GM12878 (cell line): ENCODE measurements at regions not wholly inside any gene's neighbourhood (a gene's known extent, or its start where the extent isn't known, plus 50 kb on each side); places are given as distances from the start of the nearest gene placed in this dataset.

Source experiments
- ATAC-seq: fragments of 200-7000 bp; cut with Tn5 transposase; 3 replicates; pipeline ENCODE4 v1.9.1; 2020; ENCODE audit warnings: mild to moderate bottlenecking, moderate library complexity
- BruUV-seq: library from RNA; stranded (reverse); fragments of 400-500 nt; replicated peaks from 2 replicates; lab custom pipeline; 2021; lab: Mats Ljungman, UMichigan
- CTCF ChIA-PET: fragments of 300-600 bp; sonication (Branson Sonifier 250); formaldehyde crosslinking; extraction: SDS; loops from one replicate; lab custom pipeline; 2021; ENCODE audit warnings: inconsistent platforms; lab: Yijun Ruan, JAX
- POLR2A ChIA-PET: fragments of 350-600 bp; formaldehyde crosslinking; extraction: SDS; loops from one replicate; lab custom pipeline; 2021; ENCODE audit warnings: inconsistent platforms; lab: Charles Lee
- RAD21 ChIA-PET: fragments of 300-600 bp; sonication (Branson Sonifier 250); formaldehyde crosslinking; loops from one replicate; lab custom pipeline; 2023; ENCODE audit warnings: antibody characterized with exemption; ENCODE audit not compliant: unreplicated experiment; lab: Charles Lee
- SMC1A ChIA-PET: fragments of 300-600 bp; sonication (Branson Sonifier 250); formaldehyde crosslinking; loops from one replicate; lab custom pipeline; 2023; ENCODE audit not compliant: unreplicated experiment, uncharacterized antibody; lab: Charles Lee
- DNase-seq: peaks from one replicate; pipeline ENCODE4 v3.0.0-alpha.2; 2011; ENCODE audit warnings: low read depth, low spot score
- FAIRE-seq: peaks from 3 replicates; lab custom pipeline; 2011; peaks lifted over from hg19 to GRCh38; lab: Jason Lieb, UNC
- H2AFZ ChIP-seq: 2 replicates; pipeline ENCODE4 v1.6.0; 2011; ENCODE audit warnings: low read depth, low read length, control low read depth; ENCODE audit not compliant: control insufficient read depth
- H3K27ac ChIP-seq: 2 replicates; pipeline ENCODE4 v1.5.1; 2011; ENCODE audit warnings: control low read depth; ENCODE audit not compliant: control insufficient read depth, insufficient read depth
- H3K27me3 ChIP-seq, 2 experiments: replicated peaks in 1 of 2; 2 replicates each; pipeline versions ENCODE4 v1.6.0 to v1.6.1; 2011; ENCODE audit warnings: low read length in 1 of 2; ENCODE audit not compliant: control insufficient read depth in 2 of 2, insufficient read depth in 2 of 2
- H3K36me3 ChIP-seq, 2 experiments: 2 replicates each; pipeline ENCODE4 v1.5.1; 2011; ENCODE audit warnings: low read length in 1 of 2; ENCODE audit not compliant: control insufficient read depth in 2 of 2, insufficient read depth in 2 of 2
- H3K4me1 ChIP-seq: 2 replicates; pipeline ENCODE4 v1.6.1; 2011; ENCODE audit warnings: mild to moderate bottlenecking, low read length, moderate library complexity, mixed read lengths; ENCODE audit not compliant: control insufficient read depth, insufficient read depth
- H3K4me2 ChIP-seq: 2 replicates; pipeline ENCODE4 v1.6.0; 2011; ENCODE audit warnings: control low read depth; ENCODE audit not compliant: control insufficient read depth, insufficient read depth
- H3K4me3 ChIP-seq: fragments of 200-600 bp; sonication (generic); 2 replicates; pipeline ENCODE4 v1.5.1; 2016
- H3K79me2 ChIP-seq: 2 replicates; pipeline ENCODE4 v1.6.0; 2011; ENCODE audit warnings: low read length; ENCODE audit not compliant: control insufficient read depth, insufficient read depth
- H3K9ac ChIP-seq: 2 replicates; pipeline ENCODE4 v1.8.0; 2011; ENCODE audit warnings: low read length, control low read depth, mixed read lengths; ENCODE audit not compliant: control insufficient read depth, insufficient read depth
- H3K9me3 ChIP-seq: replicated peaks from 3 replicates; pipeline ENCODE4 v1.5.1; 2011; ENCODE audit warnings: mild to moderate bottlenecking, low read length; ENCODE audit not compliant: control insufficient read depth, insufficient read depth
- H4K20me1 ChIP-seq: 2 replicates; pipeline ENCODE4 v1.6.0; 2011; ENCODE audit not compliant: control insufficient read depth, insufficient read depth
- ASH2L ChIP-seq: fragments of 300-600, 200-600 bp; sonication (generic); IDR thresholded peaks from 2 replicates; pipeline ENCODE4 v1.6.1; 2017; ENCODE audit warnings: low read depth, mild to moderate bottlenecking, borderline replicate concordance
- CHD2 ChIP-seq: IDR thresholded peaks from 2 replicates; pipeline ENCODE4 v1.6.1; 2011; ENCODE audit warnings: low read depth, low read length, improper control_type of control experiment, borderline replicate concordance
- CHD4 ChIP-seq: fragments of 200-600 bp; sonication (generic); IDR thresholded peaks from 2 replicates; pipeline ENCODE4 v1.6.1; 2016; ENCODE audit warnings: mild to moderate bottlenecking
- EGR1 ChIP-seq, 2 experiments: IDR thresholded peaks; 1 replicate in 1 of 2; 2 replicates in 1 of 2; pipeline ENCODE4 v1.6.1; 2011 to 2012; ENCODE audit warnings: low read depth in 2 of 2, low read length in 2 of 2, borderline replicate concordance in 1 of 2, mild to moderate bottlenecking in 1 of 2, moderate library complexity in 1 of 2
- IKZF2 ChIP-seq, 2 experiments: fragments of 450-650 bp; IDR thresholded peaks; 2 replicates each; pipeline ENCODE4 v1.6.1; 2017; ENCODE audit warnings: mild to moderate bottlenecking in 2 of 2, moderate library complexity in 2 of 2
- JUNB ChIP-seq: IDR thresholded peaks from 2 replicates; pipeline ENCODE4 v1.6.1; 2016; ENCODE audit warnings: antibody characterized with exemption, mild to moderate bottlenecking
- KLF5 ChIP-seq: fragments of 450-650 bp; IDR thresholded peaks from 2 replicates; pipeline ENCODE4 v1.6.1; 2014; ENCODE audit warnings: mild to moderate bottlenecking; ENCODE audit not compliant: partially characterized antibody
- NFIC ChIP-seq: IDR thresholded peaks from 2 replicates; pipeline ENCODE4 v1.6.1; 2012; ENCODE audit warnings: low read depth, mild to moderate bottlenecking, inconsistent platforms, low read length, moderate library complexity
- NR2C1 ChIP-seq: fragments of 450-650 bp; IDR thresholded peaks from 2 replicates; pipeline ENCODE4 v1.6.1; 2017; ENCODE audit warnings: antibody characterized with exemption, mild to moderate bottlenecking, moderate library complexity
- RB1 ChIP-seq: fragments of 450-650 bp; formaldehyde crosslinking; IDR thresholded peaks from 2 replicates; pipeline ENCODE4 v1.6.1; 2017; ENCODE audit warnings: mild to moderate bottlenecking, borderline replicate concordance
- SMAD5 ChIP-seq: IDR thresholded peaks from 2 replicates; pipeline ENCODE4 v1.6.1; 2016; ENCODE audit warnings: antibody characterized with exemption, low read depth
- SMC3 ChIP-seq: IDR thresholded peaks from 2 replicates; pipeline ENCODE4 v1.6.1; 2011; ENCODE audit warnings: low read length, improper control_type of control experiment, borderline replicate concordance
- TAF1 ChIP-seq: IDR thresholded peaks from 2 replicates; pipeline ENCODE4 v1.6.1; 2011; ENCODE audit warnings: mild to moderate bottlenecking, low read depth, low read length, borderline replicate concordance
- ZNF24 ChIP-seq: fragments of 450-650 bp; IDR thresholded peaks from 2 replicates; pipeline ENCODE4 v1.6.1; 2017; ENCODE audit warnings: antibody characterized with exemption, mild to moderate bottlenecking
- WGBS: methylation state at CpG from one replicate; pipeline ENCODE4 v1.1.6; 2016; ENCODE audit warnings: low lambda C conversion rate; ENCODE audit not compliant: insufficient replicate concordance, insufficient coverage; ENCODE audit errors: missing lambda C conversion rate; 5-methylcytosine and 5-hydroxymethylcytosine counted together
- in situ Hi-C: fragments of 300-500 bp; cut with MboI; formaldehyde crosslinking; loops from 9 replicates; pipeline ENCODE4 v1.14.3; 2018; ENCODE audit warnings: mixed read lengths
- intact Hi-C: fragments of 100-400 bp; cut with micrococcal nuclease; formaldehyde crosslinking; loops from one replicate; pipeline ENCODE4 v1.14.2; 2022; ENCODE audit not compliant: unreplicated experiment
- TF ChIP-seq, protein P1 (sequence below): IDR thresholded peaks from 2 replicates; pipeline ENCODE4 v1.6.1; 2012; ENCODE audit warnings: mild to moderate bottlenecking, low read depth, low read length
- TF ChIP-seq, protein P2 (sequence below): fragments of 450-650 bp; formaldehyde crosslinking; IDR thresholded peaks from 2 replicates; pipeline ENCODE4 v1.4.0; 2022; ENCODE audit warnings: mild to moderate bottlenecking, moderate library complexity
- TF ChIP-seq, protein P3 (sequence below): IDR thresholded peaks from 2 replicates; pipeline ENCODE4 v1.6.1; 2011; ENCODE audit warnings: low read depth, low read length, improper control_type of control experiment, borderline replicate concordance

DNA sequence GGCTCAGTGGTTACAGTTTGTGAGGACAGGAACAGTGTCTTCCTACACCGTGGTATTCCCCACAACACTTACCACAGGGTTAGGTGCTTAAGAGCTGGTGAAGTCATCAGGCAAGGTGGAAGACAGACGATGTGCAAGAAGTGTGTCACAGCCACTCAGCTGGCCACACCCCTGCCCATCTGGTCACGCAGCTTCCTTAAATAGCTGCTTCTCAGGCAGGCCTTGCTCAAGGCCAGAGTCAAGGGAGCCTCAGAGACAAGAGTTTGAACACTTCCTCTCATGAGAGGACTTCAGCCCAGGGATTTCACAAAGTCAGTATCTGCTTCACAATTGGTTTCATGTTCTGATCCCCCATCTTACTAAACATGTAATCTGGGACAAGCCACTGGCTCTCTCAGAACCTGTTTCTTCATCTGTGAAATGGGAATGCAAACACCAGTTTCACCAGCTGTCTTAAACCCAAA lies 80.3 kb upstream of the FRY start:
- H4K20me1 ChIP-seq = no peaks in the 10 kb centered on the region
- H3K4me1 ChIP-seq = peaks cover 22% of the 10 kb centered on the region
- SMC1A ChIA-PET = interaction anchor here (1.0 to 8.6 kb wide), 7 partner anchors 14 to 41 kb away, joined by 3 to 89 read pairs (median 8); no protein-coding TSS in a partner anchor
- CTCF ChIA-PET = interaction anchor here (0.5 to 1.5 kb wide), 5 partner anchors 11 to 73 kb away, joined by 3 to 5 read pairs (median 4); no protein-coding TSS in a partner anchor
- peak overlapping the region; percentile 12 for H3K4me2 ChIP-seq
- in situ Hi-C loops = no loop called here
- peak; percentile 89 for DNase-seq
- peak overlapping the region; percentile 7; the same call in 1 of the 2 replicates for H3K9ac ChIP-seq
- whole genome bisulfite sequencing = 3% methylated on average over 3 of the region's 3 CpGs
- intact Hi-C loops = no loop called here
- FAIRE-seq = peak; percentile 84
- peak overlapping the region; percentile 75 for H2AFZ ChIP-seq
- no peak overlapping the region; the same call in 1 of the 2 replicates for H3K4me3 ChIP-seq
- ATAC-seq = peak; percentile 96
- no peaks in the 10 kb centered on the region for H3K27me3 ChIP-seq
- no peaks in the 10 kb centered on the region for H3K79me2 ChIP-seq
- H3K9me3 ChIP-seq = no peaks in the 10 kb centered on the region; the same call in 2 of the 3 replicates
- POLR2A ChIA-PET = interaction anchor here (1.0 to 3.5 kb wide), 6 partner anchors 13 to 790 kb away, joined by 3 to 24 read pairs (median 4); no protein-coding TSS in a partner anchor
- no TSS peak for BruUV-seq
- no peaks in the 10 kb centered on the region for H3K36me3 ChIP-seq
- RAD21 ChIA-PET = interaction anchor here (0.7 to 3.7 kb wide), 11 partner anchors 9 to 71 kb away, joined by 3 to 27 read pairs (median 4); no protein-coding TSS in a partner anchor
- peak overlapping the region; percentile 63 for H3K27ac ChIP-seq
- no peak for TF ChIP-seq CHD4
- TF ChIP-seq NFIC = peak; percentile 78; the same call in 1 of the 2 replicates
- peak; percentile 60 for TF ChIP-seq ZNF24
- TF ChIP-seq CHD2 = peak; percentile 63; the same call in 1 of the 2 replicates
- TF ChIP-seq IKZF2 (IDR thresholded peaks at IDR 0.05) = peak; percentile 90 to 91
- no peak for TF ChIP-seq RB1
- TF ChIP-seq TAF1 = peak; percentile 65; the same call in 1 of the 2 replicates
- no peak for TF ChIP-seq SMAD5
- no peak; the same call in 1 of the 2 replicates for TF ChIP-seq JUNB
- no peak for TF ChIP-seq EGR1 (IDR thresholded peaks at IDR 0.05; ENCODE audit: borderline replicate concordance in 1 of 2, low read depth in 2 of 2, low read length in 2 of 2)
- TF ChIP-seq NR2C1 = no peak
- peak; percentile 37 for TF ChIP-seq KLF5
- TF ChIP-seq, protein P1, sequence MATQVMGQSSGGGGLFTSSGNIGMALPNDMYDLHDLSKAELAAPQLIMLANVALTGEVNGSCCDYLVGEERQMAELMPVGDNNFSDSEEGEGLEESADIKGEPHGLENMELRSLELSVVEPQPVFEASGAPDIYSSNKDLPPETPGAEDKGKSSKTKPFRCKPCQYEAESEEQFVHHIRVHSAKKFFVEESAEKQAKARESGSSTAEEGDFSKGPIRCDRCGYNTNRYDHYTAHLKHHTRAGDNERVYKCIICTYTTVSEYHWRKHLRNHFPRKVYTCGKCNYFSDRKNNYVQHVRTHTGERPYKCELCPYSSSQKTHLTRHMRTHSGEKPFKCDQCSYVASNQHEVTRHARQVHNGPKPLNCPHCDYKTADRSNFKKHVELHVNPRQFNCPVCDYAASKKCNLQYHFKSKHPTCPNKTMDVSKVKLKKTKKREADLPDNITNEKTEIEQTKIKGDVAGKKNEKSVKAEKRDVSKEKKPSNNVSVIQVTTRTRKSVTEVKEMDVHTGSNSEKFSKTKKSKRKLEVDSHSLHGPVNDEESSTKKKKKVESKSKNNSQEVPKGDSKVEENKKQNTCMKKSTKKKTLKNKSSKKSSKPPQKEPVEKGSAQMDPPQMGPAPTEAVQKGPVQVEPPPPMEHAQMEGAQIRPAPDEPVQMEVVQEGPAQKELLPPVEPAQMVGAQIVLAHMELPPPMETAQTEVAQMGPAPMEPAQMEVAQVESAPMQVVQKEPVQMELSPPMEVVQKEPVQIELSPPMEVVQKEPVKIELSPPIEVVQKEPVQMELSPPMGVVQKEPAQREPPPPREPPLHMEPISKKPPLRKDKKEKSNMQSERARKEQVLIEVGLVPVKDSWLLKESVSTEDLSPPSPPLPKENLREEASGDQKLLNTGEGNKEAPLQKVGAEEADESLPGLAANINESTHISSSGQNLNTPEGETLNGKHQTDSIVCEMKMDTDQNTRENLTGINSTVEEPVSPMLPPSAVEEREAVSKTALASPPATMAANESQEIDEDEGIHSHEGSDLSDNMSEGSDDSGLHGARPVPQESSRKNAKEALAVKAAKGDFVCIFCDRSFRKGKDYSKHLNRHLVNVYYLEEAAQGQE = no peak
- TF ChIP-seq, protein P2, sequence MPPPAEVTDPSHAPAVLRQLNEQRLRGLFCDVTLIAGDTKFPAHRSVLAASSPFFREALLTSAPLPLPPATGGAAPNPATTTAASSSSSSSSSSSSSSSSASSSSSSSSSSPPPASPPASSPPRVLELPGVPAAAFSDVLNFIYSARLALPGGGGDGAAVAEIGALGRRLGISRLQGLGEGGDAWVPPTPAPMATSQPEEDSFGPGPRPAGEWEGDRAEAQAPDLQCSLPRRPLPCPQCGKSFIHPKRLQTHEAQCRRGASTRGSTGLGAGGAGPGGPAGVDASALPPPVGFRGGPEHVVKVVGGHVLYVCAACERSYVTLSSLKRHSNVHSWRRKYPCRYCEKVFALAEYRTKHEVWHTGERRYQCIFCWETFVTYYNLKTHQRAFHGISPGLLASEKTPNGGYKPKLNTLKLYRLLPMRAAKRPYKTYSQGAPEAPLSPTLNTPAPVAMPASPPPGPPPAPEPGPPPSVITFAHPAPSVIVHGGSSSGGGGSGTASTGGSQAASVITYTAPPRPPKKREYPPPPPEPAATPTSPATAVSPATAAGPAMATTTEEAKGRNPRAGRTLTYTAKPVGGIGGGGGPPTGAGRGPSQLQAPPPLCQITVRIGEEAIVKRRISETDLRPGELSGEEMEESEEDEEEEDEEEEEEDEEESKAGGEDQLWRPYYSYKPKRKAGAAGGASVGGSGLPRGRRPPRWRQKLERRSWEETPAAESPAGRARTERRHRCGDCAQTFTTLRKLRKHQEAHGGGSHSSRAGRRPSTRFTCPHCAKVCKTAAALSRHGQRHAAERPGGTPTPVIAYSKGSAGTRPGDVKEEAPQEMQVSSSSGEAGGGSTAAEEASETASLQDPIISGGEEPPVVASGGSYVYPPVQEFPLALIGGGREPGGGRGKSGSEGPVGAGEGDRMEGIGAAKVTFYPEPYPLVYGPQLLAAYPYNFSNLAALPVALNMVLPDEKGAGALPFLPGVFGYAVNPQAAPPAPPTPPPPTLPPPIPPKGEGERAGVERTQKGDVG (CRISPR knock-in tag) = no peak
- TF ChIP-seq, protein P3, sequence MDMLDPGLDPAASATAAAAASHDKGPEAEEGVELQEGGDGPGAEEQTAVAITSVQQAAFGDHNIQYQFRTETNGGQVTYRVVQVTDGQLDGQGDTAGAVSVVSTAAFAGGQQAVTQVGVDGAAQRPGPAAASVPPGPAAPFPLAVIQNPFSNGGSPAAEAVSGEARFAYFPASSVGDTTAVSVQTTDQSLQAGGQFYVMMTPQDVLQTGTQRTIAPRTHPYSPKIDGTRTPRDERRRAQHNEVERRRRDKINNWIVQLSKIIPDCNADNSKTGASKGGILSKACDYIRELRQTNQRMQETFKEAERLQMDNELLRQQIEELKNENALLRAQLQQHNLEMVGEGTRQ = no peak
- TF ChIP-seq ASH2L = no peak
- no peak for TF ChIP-seq SMC3
